C4-2B (cell line): ENCODE measurements at regions not wholly inside any gene's neighbourhood (a gene's known extent, or its start where the extent isn't known, plus 50 kb on each side); places are given as distances from the start of the nearest gene placed in this dataset.

Experiments
- CTCF ChIP-seq: fragments of 450-650 bp; conservative IDR thresholded peaks from 2 replicates; pipeline ENCODE4 v1.5.1; 2017; ENCODE audit warnings: mild to moderate bottlenecking
- ZFX ChIP-seq: fragments of 450-650 bp; IDR thresholded peaks from 2 replicates; pipeline ENCODE4 v1.6.1; 2017

GRCh38 chr10:33453081-33454025, 118.9 kb upstream of the NRP1 start:
- TF ChIP-seq CTCF = no peak
- TF ChIP-seq ZFX = no peak
